ENCODE measurements at regions not wholly inside any gene's neighbourhood (a gene's known extent, or its start where the extent isn't known, plus 50 kb on each side); places are given as distances from the start of the nearest gene placed in this dataset.

- ATAC-seq = no peak
These were observed 137.7 kb upstream of the EOMES start for GRCh38 chr3:27859821-27860220.

GRCh38 chr3:27861046-27862036 is 139.2 kb upstream of the EOMES start:
- ATAC-seq = no peak
- Histone ChIP-seq H3K27ac (no peak overlapping the region), H3K4me1 (no peaks in the 10 kb centered on the region), H3K9me3 (peaks cover 0 to 19% (median 0%) of the 10 kb centered on the region in 3 donors), H3K36me3 (no peaks in the 10 kb centered on the region), H3K4me3 (no peak overlapping the region), H3K27me3 (no peaks in the 10 kb centered on the region)
- WGBS, 2 donors (ENCODE audit: low coverage in 1 of 2) = 49 to 55% methylated on average over 6 of the region's 6 CpGs
- TF ChIP-seq EP300 (IDR thresholded peaks at IDR 0.05) (no peak), POLR2AphosphoS5 (IDR thresholded peaks at IDR 0.05) (no peak), POLR2A (IDR thresholded peaks at IDR 0.05) (no peak)
- TF ChIP-seq, protein P1, sequence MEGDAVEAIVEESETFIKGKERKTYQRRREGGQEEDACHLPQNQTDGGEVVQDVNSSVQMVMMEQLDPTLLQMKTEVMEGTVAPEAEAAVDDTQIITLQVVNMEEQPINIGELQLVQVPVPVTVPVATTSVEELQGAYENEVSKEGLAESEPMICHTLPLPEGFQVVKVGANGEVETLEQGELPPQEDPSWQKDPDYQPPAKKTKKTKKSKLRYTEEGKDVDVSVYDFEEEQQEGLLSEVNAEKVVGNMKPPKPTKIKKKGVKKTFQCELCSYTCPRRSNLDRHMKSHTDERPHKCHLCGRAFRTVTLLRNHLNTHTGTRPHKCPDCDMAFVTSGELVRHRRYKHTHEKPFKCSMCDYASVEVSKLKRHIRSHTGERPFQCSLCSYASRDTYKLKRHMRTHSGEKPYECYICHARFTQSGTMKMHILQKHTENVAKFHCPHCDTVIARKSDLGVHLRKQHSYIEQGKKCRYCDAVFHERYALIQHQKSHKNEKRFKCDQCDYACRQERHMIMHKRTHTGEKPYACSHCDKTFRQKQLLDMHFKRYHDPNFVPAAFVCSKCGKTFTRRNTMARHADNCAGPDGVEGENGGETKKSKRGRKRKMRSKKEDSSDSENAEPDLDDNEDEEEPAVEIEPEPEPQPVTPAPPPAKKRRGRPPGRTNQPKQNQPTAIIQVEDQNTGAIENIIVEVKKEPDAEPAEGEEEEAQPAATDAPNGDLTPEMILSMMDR (IDR thresholded peaks at IDR 0.05) = no peak

More at GRCh38 chr3:27859821-27860220, 137.7 kb upstream of the EOMES start:
- peaks cover 0 to 32% (median 0%) of the 10 kb centered on the region in 3 donors for H3K9me3 ChIP-seq
- H3K27me3 ChIP-seq = no peaks in the 10 kb centered on the region
- no peak overlapping the region for H3K27ac ChIP-seq
- no peak overlapping the region for H3K4me3 ChIP-seq
- TF ChIP-seq POLR2A (IDR thresholded peaks at IDR 0.05) = no peak
- TF ChIP-seq EP300 (IDR thresholded peaks at IDR 0.05) = no peak
- H3K36me3 ChIP-seq = no peaks in the 10 kb centered on the region
- H3K4me1 ChIP-seq = no peaks in the 10 kb centered on the region
- 100% methylated on average over 1 of the region's 1 CpG for WGBS, 2 donors (ENCODE audit: low coverage in 1 of 2)

GRCh38 chr3:27865731-27866130 is 143.6 kb upstream of the EOMES start:
- no peak for TF ChIP-seq EP300 (IDR thresholded peaks at IDR 0.05)
- no peak for TF ChIP-seq POLR2A (IDR thresholded peaks at IDR 0.05)
- TF ChIP-seq, protein P1 (IDR thresholded peaks at IDR 0.05) = no peak
- no peak for TF ChIP-seq POLR2AphosphoS5 (IDR thresholded peaks at IDR 0.05)
- no peaks in the 10 kb centered on the region for H3K4me1 ChIP-seq
- no peak for ATAC-seq

GRCh38 chr3:27869152-27869551 is 147.0 kb upstream of the EOMES start:
- no peak overlapping the region for H3K27ac ChIP-seq
- no peaks in the 10 kb centered on the region for H3K36me3 ChIP-seq
- TF ChIP-seq, protein P1 (IDR thresholded peaks at IDR 0.05) = no peak
- TF ChIP-seq EP300 (IDR thresholded peaks at IDR 0.05) (no peak), POLR2AphosphoS5 (IDR thresholded peaks at IDR 0.05) (no peak), POLR2A (IDR thresholded peaks at IDR 0.05) (no peak)
- no peaks in the 10 kb centered on the region for H3K27me3 ChIP-seq
- no peaks in the 10 kb centered on the region for H3K4me1 ChIP-seq
- H3K4me3 ChIP-seq = no peak overlapping the region
- H3K9me3 ChIP-seq = peaks cover 0 to 30% (median 0%) of the 10 kb centered on the region in 3 donors
- no peak for ATAC-seq

More at GRCh38 chr3:27865731-27866130, 143.6 kb upstream of the EOMES start:
- Histone ChIP-seq H3K9me3 (peaks cover 0 to 30% (median 0%) of the 10 kb centered on the region in 3 donors), H3K36me3 (no peaks in the 10 kb centered on the region), H3K27me3 (no peaks in the 10 kb centered on the region), H3K27ac (no peak overlapping the region), H3K4me3 (no peak overlapping the region)

DNA sequence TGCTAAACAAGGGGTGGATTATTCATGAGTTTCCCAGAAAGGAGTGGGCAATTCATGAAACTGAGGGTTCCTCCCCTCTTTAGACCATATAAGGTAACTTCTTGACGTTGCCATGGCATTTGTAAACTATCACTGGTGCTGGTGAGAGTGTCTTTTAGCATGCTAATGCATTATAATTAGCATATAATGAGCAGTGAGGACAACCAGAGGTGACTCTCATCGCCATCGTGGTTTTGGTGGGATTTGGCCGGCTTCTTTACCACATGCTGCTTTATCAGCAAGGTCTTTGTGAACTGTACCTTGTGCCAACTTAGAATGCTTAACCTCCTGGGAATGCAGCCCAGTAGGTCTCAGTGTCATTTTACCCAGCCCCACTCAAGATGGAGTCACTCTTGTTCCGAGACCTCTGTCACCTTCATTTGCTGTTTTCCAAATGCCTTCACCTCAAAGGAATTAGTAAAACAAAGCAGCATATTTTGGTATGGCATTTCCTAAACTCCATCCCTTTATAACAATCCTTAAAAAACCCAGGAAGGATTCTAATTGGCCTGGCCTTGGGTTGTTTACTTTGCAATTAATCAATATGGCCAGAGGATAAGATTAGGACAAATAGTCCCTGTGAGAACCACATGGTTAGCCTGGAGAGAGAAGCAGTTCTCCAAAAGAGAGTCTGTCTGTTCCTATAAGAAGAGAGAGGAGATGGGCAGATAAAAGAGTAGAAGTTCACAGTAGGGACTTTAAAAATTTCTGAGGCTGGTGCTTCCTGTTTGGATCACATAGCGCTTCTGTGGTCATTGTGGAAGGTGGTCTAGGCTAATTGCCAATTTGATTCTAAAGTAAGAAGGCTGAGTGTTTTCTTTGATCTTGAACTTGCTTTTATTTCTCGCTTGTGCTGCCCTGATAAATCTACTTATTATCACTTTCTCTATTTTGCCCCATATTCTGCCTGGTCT is 155.2 kb upstream of the EOMES start:
- H3K4me3 ChIP-seq = no peak overlapping the region
- H3K36me3 ChIP-seq = no peaks in the 10 kb centered on the region
- no peak for ATAC-seq
- 69 to 70% methylated on average over 6 to 7 of the region's 7 CpGs for WGBS, 2 donors (ENCODE audit: low coverage in 1 of 2)
- TF ChIP-seq EP300 (IDR thresholded peaks at IDR 0.05) (no peak), POLR2A (IDR thresholded peaks at IDR 0.05) (no peak), POLR2AphosphoS5 (IDR thresholded peaks at IDR 0.05) (no peak)
- TF ChIP-seq, protein P1 (IDR thresholded peaks at IDR 0.05) = no peak
- H3K27me3 ChIP-seq = peaks cover 11% of the 10 kb centered on the region
- H3K9me3 ChIP-seq = no peaks in the 10 kb centered on the region
- H3K27ac ChIP-seq = no peak overlapping the region
- no peaks in the 10 kb centered on the region for H3K4me1 ChIP-seq
